GM21723 (cell line): ENCODE measurements at regions not wholly inside any gene's neighbourhood (a gene's known extent, or its start where the extent isn't known, plus 50 kb on each side); places are given as distances from the start of the nearest gene placed in this dataset.
"Not testable (repeated sequence)": the region's sequence is repeated elsewhere in the genome, so short reads cannot be mapped to it uniquely, and the experiment has no call there.

Experiments
- ATAC-seq: cut with Tn5 transposase; IDR thresholded peaks from one replicate; pipeline ENCODE4 v1.9.1; 2021; ENCODE audit warnings: mild to moderate bottlenecking, moderate library complexity; ENCODE audit not compliant: unreplicated experiment

GRCh38 chr9:108032079-108032478 lies 542.5 kb upstream of the KLF4 start:
- not testable (repeated sequence) for ATAC-seq

- not testable (repeated sequence) for ATAC-seq
These were observed 541.7 kb upstream of the KLF4 start for GRCh38 chr9:108031221-108031620.

GRCh38 chr9:108026718-108027117 lies 537.1 kb upstream of the KLF4 start:
- not testable (repeated sequence) for ATAC-seq

- ATAC-seq, result no peak
These were observed 535.0 kb upstream of the KLF4 start for GRCh38 chr9:108024604-108025003.

DNA sequence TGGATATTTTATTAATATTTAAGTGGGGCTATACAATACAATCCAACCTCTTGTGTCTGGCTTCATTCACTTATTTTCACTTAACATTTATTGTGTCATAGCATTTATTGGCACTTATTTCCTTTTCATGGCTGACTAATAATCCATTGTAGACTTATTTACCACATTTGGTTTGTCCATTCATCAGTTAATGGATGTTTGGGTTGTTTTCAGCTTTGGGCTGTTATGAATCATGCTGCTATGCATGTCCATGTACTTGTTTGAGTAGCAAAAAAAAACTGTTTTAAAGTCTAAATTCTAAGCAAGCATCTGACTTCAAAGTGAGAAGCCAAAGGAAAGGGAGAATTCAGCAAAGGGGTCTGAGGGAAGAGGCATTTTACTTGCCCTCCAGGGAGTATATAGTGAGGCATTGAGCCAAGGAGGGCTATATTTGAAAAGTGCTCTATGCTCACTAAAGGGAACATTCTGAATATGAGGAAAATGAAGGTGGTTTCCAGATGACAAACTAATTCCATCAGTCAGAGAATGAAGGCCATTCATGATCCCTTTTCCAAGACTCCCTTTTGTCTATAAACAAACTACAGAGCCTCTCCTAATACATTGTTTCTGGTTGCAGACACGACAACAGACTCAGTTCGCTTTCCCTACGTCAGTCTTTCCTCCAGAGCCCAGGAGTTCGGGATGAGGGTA lies 532.8 kb upstream of the KLF4 start:
- ATAC-seq, result no peak

DNA sequence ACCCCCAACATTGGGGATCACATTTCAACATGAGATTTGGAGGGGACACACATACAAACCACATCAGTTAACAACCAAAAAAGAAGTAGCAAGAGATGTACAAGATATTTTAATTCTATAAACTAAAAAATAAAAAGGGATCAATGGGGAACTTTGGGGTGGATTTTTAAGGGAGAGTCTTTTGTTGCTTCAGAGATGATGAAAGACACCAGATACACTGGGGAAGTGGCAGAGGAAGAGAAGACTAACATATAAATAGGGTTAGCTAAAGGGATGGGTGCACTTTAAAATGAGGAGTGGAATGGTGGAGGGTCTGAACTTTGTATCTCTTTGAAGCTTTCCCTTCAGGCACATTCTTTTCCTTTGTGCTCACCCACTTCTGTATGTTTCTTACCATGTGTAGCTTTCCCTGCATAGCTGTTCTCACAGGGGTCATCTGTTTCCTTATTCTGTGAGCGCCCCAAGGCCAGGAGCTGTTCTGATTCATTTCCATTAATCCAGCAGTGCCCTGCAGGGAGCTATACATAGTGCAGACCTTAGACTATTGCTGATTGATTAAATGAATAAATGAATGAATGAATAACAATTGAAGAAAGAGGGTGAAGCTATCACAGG lies 531.6 kb upstream of the KLF4 start:
- ATAC-seq, result no peak

- no peak for ATAC-seq
These were observed 530.3 kb upstream of the KLF4 start for GRCh38 chr9:108019821-108020220.

DNA sequence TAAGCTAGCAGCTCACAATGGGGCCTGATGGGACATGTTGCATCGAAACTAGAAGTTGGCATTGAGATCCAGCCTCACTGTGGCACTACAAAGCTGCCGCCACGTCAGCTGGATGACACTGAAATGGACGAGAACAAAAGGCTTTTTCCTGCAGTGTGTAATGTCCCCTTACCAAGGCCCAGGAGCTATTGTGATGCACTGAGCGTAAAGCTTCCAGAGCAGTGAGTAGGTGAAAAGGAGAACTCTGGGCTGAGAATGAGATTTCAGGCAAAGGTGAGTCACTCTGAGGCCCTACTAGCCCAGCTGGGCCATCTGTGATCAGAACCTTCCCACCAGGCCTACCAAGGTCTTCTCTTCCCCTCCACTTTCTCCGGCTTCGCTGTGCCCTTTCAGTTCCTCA lies 528.1 kb upstream of the KLF4 start:
- no peak for ATAC-seq

- ATAC-seq, result no peak
These were observed 526.9 kb upstream of the KLF4 start for GRCh38 chr9:108016446-108016845.

DNA sequence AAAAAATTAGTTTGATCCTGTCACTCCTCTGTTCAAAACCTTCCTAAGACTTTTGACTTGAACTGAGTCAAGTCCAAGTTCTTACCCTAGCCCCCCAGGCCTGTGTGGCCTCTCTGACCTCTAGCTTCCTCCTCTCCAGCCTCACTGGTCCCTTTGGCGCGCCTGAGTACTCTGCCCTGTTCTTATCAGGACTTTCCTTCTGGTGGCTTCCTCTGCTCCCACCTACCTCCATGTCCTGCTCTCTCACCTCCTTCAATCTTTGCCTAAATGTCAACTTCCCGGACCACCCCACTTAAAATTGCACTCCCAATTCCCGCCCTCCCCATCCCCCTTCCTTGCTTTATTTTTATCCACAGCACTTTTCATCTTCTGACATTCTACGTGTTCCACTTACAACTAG lies 526.1 kb upstream of the KLF4 start:
- ATAC-seq, result no peak

GRCh38 chr9:108014353-108014752 lies 524.8 kb upstream of the KLF4 start:
- ATAC-seq, result no peak

GRCh38 chr9:108012886-108013665 lies 523.5 kb upstream of the KLF4 start:
- no peak for ATAC-seq

DNA sequence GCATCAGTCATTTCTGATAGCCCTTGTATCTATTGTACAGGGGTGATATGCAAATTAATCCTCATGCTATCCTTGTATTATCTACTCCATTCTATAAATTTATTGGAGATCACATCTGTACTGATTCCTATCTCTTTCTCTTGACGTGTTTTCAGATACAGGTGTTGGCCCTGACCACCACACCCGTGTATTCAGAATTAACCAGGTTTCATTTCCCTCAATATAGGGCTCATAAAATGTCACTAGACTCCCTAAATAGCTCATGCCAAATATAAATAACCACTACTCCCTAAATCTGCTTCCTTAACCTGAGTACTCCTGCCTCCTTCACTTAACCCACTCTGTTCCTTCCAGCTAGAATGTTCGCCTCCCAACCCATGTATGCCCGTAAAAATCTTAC lies 522.8 kb upstream of the KLF4 start:
- ATAC-seq, result no peak

GRCh38 chr9:108003526-108003925 lies 514.0 kb upstream of the KLF4 start:
- no peak for ATAC-seq

- ATAC-seq, result no peak
These were observed 512.9 kb upstream of the KLF4 start for GRCh38 chr9:108002371-108002956.

GRCh38 chr9:108001237-108001636 lies 511.7 kb upstream of the KLF4 start:
- no peak for ATAC-seq

DNA sequence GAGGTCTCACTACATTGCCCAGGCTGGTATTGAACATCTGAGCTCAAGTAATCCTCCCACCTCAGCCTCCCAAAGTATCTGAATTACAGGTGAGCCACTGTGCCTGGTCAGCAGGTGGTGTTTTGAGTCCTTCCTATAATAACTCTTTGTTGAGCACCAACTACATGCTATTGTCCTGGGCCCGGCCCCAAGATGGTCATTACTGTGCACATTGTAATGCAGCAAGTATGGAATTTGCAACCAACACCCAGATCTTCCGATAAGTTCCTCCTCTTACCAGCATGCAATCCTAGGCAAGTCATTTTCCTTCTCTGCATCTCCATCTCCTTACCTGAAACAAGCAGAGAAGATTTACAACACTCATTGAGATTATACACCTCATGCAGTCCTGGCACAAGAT lies 510.3 kb upstream of the KLF4 start:
- ATAC-seq, result no peak

- ATAC-seq, result no peak
These were observed 509.4 kb upstream of the KLF4 start for GRCh38 chr9:107999011-107999410.

GRCh38 chr9:107994648-107995047 lies 505.1 kb upstream of the KLF4 start:
- no peak for ATAC-seq

- no peak for ATAC-seq
These were observed 502.7 kb upstream of the KLF4 start for GRCh38 chr9:107992271-107992670.

- no peak for ATAC-seq
These were observed 502.0 kb upstream of the KLF4 start for GRCh38 chr9:107991581-107991980.

DNA sequence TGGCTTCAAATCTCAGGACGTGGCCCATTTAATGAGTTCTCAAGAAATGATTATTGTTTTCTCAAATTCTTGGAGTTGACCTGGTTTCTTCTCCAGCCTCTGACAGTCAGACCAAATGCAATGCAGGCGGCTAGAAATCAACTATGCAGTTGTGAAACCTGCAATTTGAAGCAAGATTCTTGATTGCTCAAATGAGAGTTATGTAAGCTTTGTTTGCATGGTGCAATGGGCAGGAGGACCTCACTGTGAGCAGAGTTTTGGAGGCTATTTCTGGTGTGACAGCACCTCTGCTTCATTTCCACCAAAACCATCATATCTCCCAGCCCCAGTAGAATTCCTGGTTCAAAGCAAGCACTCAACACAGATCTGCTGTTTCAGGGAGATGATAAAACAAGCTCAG lies 500.0 kb upstream of the KLF4 start:
- no peak for ATAC-seq
